ENCODE measurements at regions not wholly inside any gene's neighbourhood (a gene's known extent, or its start where the extent isn't known, plus 50 kb on each side); places are given as distances from the start of the nearest gene placed in this dataset.
"Not testable (repeated sequence)": the region's sequence is repeated elsewhere in the genome, so short reads cannot be mapped to it uniquely, and the experiment has no call there.

DNA sequence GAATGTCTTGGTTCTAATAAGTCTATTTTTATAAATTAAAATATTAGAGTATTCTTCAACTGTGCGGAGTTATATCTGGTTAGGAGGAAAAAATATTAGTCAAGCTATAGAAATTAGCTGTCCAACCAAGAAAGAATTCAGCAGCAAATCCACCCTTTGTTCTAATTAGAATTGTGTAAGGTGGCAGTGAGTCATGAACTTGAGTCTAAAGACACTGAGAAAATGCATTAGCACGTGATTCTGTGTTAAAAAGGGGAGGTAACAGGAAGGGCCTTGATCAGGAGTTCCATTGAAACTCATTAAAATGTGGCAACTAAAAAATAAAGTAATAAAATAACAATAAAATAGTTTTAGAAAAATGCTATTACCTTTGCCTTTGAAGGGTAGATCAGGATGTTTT is 398.2 kb upstream of the RGS18 start:
- Mint-ChIP-seq H3K27me3 (no peaks in the 10 kb centered on the region), H3K4me3 (no peak overlapping the region), H3K27ac (no peak overlapping the region), H3K9me3 (peaks cover 1 to 15% (median 8%) of the 10 kb centered on the region in 5 donors), H3K36me3 (no peaks in the 10 kb centered on the region), H3K4me1 (no peaks in the 10 kb centered on the region)
- Histone ChIP-seq H3K4me3 (ENCODE audit: low read length) (no peak overlapping the region), H3K27me3 (ENCODE audit: insufficient read depth, low read length, poor library complexity, severe bottlenecking) (no peaks in the 10 kb centered on the region), H3K36me3 (ENCODE audit: insufficient read depth, low read length) (no peaks in the 10 kb centered on the region), H3K9me3 (ENCODE audit: low read length) (no peaks in the 10 kb centered on the region), H3K4me1 (ENCODE audit: insufficient read depth, low read length) (no peaks in the 10 kb centered on the region), H3K27ac (ENCODE audit: low read depth, low read length) (no peak overlapping the region)
- ChIA-PET CTCF (no interaction called here), POLR2A (no interaction called here)
- no peak for DNase-seq

DNA sequence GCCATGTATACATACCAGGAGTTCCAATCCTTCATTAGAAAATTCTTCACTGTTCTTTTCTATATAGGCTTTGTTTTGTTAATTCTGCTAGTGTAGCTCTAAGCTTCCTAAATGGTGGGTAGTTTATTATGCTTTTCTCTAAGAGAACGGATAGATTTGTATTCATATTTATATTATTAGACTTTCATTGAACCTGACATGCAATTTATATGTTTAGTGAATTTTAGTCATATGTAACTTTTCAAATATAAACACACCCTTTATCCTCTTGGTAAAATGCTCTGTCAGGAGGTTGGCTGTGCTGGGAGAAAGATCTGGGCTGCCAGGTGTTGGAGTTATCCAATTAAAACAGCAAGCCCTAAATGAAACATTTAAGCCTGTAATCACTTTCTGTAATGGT is 369.7 kb upstream of the RGS18 start:
- H3K36me3 Mint-ChIP-seq: no peaks in the 10 kb centered on the region
- no peaks in the 10 kb centered on the region for H3K4me1 Mint-ChIP-seq
- ChIA-PET CTCF (no interaction called here), POLR2A (no interaction called here)
- no peak overlapping the region for H3K27ac Mint-ChIP-seq
- H3K9me3 Mint-ChIP-seq: peaks cover 4 to 19% (median 7%) of the 10 kb centered on the region in 5 donors
- Histone ChIP-seq H3K4me1 (ENCODE audit: insufficient read depth, low read length) (no peaks in the 10 kb centered on the region), H3K36me3 (ENCODE audit: insufficient read depth, low read length) (no peaks in the 10 kb centered on the region), H3K27ac (ENCODE audit: low read depth, low read length) (no peak overlapping the region), H3K4me3 (ENCODE audit: low read length) (no peak overlapping the region), H3K9me3 (ENCODE audit: low read length) (no peaks in the 10 kb centered on the region), H3K27me3 (ENCODE audit: insufficient read depth, low read length, poor library complexity, severe bottlenecking) (no peaks in the 10 kb centered on the region)
- H3K4me3 Mint-ChIP-seq: no peak overlapping the region
- no peaks in the 10 kb centered on the region for H3K27me3 Mint-ChIP-seq
- DNase-seq: no peak

DNA sequence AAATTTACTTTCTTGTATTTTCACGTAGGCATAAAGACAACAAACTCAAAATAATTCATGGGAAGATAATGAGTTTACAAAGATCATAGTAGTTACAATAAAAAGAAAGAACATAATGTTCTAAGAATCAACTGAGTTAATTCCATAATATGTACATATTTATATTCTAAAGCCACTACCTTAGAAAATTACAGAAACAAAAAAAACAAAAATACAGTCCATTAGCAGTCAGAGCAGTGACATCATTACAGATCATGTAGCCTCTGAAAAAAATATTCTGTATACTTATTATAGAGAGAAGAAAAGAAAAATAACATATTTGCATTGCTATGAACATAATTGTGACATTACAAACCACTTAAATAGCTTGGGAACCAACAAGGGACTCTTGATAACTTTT is 360.1 kb upstream of the RGS18 start:
- Mint-ChIP-seq H3K27me3 (no peaks in the 10 kb centered on the region), H3K4me1 (no peaks in the 10 kb centered on the region), H3K4me3 (no peak overlapping the region), H3K27ac (no peak overlapping the region), H3K9me3 (peaks cover under 1 to 7% (median 2%) of the 10 kb centered on the region in 5 donors), H3K36me3 (no peaks in the 10 kb centered on the region)
- ChIA-PET POLR2A (no interaction called here), CTCF (no interaction called here)
- Histone ChIP-seq H3K36me3 (ENCODE audit: insufficient read depth, low read length) (no peaks in the 10 kb centered on the region), H3K9me3 (ENCODE audit: low read length) (no peaks in the 10 kb centered on the region), H3K4me1 (ENCODE audit: insufficient read depth, low read length) (no peaks in the 10 kb centered on the region), H3K4me3 (ENCODE audit: low read length) (no peak overlapping the region), H3K27ac (ENCODE audit: low read depth, low read length) (no peak overlapping the region), H3K27me3 (ENCODE audit: insufficient read depth, low read length, poor library complexity, severe bottlenecking) (no peaks in the 10 kb centered on the region)
- no peak for DNase-seq

DNA sequence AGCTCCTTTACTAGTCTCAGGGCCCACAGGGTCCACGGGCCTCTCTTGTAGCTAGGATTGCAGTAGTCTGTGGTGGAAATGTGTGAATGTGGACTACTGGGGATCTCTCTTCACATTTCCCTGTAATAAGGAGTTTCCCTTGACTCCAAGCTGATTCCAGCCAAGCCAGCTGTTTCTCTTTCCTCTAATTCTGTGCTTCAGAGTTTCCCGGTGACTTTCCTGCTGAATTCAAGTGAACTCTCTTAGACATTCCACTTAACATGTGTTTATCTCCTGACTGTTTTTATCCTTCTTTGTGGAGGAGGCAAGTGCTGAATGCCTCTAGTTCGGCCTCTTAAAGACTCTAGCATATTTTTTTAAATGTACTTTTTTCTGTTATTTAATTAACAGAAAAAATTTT is 354.0 kb upstream of the RGS18 start:
- Histone ChIP-seq H3K36me3 (ENCODE audit: insufficient read depth, low read length) (no peaks in the 10 kb centered on the region), H3K27me3 (ENCODE audit: insufficient read depth, low read length, poor library complexity, severe bottlenecking) (no peaks in the 10 kb centered on the region), H3K4me1 (ENCODE audit: insufficient read depth, low read length) (no peaks in the 10 kb centered on the region), H3K27ac (ENCODE audit: low read depth, low read length) (no peak overlapping the region), H3K4me3 (ENCODE audit: low read length) (no peak overlapping the region), H3K9me3 (ENCODE audit: low read length) (no peaks in the 10 kb centered on the region)
- Mint-ChIP-seq H3K9me3 (peaks cover 0 to 13% (median 2%) of the 10 kb centered on the region in 5 donors), H3K27me3 (no peaks in the 10 kb centered on the region), H3K4me1 (no peaks in the 10 kb centered on the region), H3K27ac (no peak overlapping the region), H3K36me3 (no peaks in the 10 kb centered on the region), H3K4me3 (no peak overlapping the region)
- ChIA-PET CTCF (no interaction called here), POLR2A (no interaction called here)
- DNase-seq: no peak

DNA sequence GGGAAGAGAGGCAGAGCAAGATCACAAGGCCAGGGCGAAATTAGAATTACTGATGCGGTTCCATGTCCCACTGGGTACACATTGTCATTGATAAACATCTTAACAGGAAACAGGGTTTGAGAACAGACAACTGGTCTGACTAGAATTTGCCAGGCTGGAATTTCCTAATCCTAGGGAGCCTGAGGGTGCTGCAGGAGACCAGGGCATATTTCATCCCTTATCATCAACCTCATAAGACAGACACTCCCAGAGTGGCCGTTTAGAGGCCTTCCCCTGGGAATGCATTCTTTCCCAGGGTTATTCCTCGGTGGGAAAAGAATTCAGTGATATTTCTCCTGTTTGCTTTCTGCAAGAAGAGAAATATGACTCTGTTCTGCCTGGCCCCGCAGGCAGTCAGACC is 344.7 kb upstream of the RGS18 start:
- not testable (repeated sequence) for H3K4me3 ChIP-seq (ENCODE audit: low read length)

DNA sequence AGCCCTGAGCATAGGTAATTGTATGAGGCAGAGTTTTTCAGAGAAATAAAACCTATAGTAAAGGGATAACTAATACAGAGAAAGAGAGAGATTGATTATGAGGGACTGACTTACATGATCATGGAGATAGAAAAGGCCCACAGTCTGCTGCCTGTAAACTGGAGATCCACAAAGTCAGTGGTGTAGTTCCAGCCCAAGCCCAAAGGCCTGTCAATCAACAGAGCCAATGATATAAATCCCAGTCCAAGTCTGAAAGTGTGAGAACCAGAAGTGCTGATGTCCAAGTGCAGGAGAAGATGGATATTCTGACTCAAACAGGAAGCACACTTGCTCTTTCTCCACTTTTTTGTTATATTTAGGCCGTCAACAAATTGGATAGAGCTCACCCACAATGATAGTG is 340.1 kb upstream of the RGS18 start:
- Histone ChIP-seq H3K27me3 (ENCODE audit: insufficient read depth, low read length, poor library complexity, severe bottlenecking) (no peaks in the 10 kb centered on the region), H3K4me3 (ENCODE audit: low read length) (no peak overlapping the region), H3K36me3 (ENCODE audit: insufficient read depth, low read length) (no peaks in the 10 kb centered on the region), H3K27ac (ENCODE audit: low read depth, low read length) (no peak overlapping the region), H3K4me1 (ENCODE audit: insufficient read depth, low read length) (no peaks in the 10 kb centered on the region), H3K9me3 (ENCODE audit: low read length) (peaks cover 5% of the 10 kb centered on the region)
- H3K4me1 Mint-ChIP-seq: no peaks in the 10 kb centered on the region
- H3K9me3 Mint-ChIP-seq: peaks cover 3 to 21% (median 8%) of the 10 kb centered on the region in 5 donors
- H3K27ac Mint-ChIP-seq: no peak overlapping the region
- no peak for DNase-seq
- ChIA-PET CTCF (no interaction called here), POLR2A (no interaction called here)
- H3K36me3 Mint-ChIP-seq: no peaks in the 10 kb centered on the region
- no peaks in the 10 kb centered on the region for H3K27me3 Mint-ChIP-seq
- H3K4me3 Mint-ChIP-seq: no peak overlapping the region

More for the DNA sequence above, 344.7 kb upstream of the RGS18 start:
- peaks cover 7 to 17% (median 10%) of the 10 kb centered on the region in 5 donors for H3K9me3 Mint-ChIP-seq
- POLR2A ChIA-PET; H3K27ac Mint-ChIP-seq; DNase-seq; H3K4me1 ChIP-seq (ENCODE audit: insufficient read depth, low read length); H3K27me3 ChIP-seq (ENCODE audit: insufficient read depth, low read length, poor library complexity, severe bottlenecking); CTCF ChIA-PET; H3K9me3 ChIP-seq (ENCODE audit: low read length); H3K4me1 Mint-ChIP-seq; H3K36me3 Mint-ChIP-seq; H3K36me3 ChIP-seq (ENCODE audit: insufficient read depth, low read length); H3K27me3 Mint-ChIP-seq; H3K27ac ChIP-seq (ENCODE audit: low read depth, low read length); H3K4me3 Mint-ChIP-seq: not testable (repeated sequence)

DNA sequence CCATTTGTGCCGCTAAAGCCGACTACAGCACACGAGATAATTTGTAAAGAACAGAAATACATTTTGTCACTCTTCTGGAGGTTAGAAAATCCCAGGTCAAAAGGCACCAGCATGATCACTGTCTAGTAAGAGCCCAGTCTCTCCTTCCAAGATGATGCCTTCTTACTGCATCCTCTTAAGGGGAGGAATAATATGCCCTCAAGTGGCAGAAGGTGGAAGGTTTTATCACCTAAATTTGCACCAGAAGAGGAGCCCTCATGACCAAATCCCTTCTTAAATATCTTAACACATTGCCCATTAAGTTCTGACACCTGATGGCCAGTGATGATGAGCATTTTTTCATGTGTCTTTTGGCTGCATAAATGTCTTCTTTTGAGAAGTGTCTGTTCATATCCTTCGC is 326.7 kb upstream of the RGS18 start:
- Mint-ChIP-seq H3K4me3 (no peak overlapping the region), H3K27ac (no peak overlapping the region), H3K9me3 (peaks cover 2 to 12% (median 11%) of the 10 kb centered on the region in 5 donors), H3K27me3 (no peaks in the 10 kb centered on the region), H3K4me1 (no peaks in the 10 kb centered on the region), H3K36me3 (no peaks in the 10 kb centered on the region)
- H3K9me3 ChIP-seq (ENCODE audit: low read length): no peaks in the 10 kb centered on the region
- ChIA-PET CTCF (no interaction called here), POLR2A (no interaction called here)
- no peaks in the 10 kb centered on the region for H3K36me3 ChIP-seq (ENCODE audit: insufficient read depth, low read length)
- H3K4me3 ChIP-seq (ENCODE audit: low read length): no peak overlapping the region
- H3K4me1 ChIP-seq (ENCODE audit: insufficient read depth, low read length): no peaks in the 10 kb centered on the region
- H3K27me3 ChIP-seq (ENCODE audit: insufficient read depth, low read length, poor library complexity, severe bottlenecking): no peaks in the 10 kb centered on the region
- no peak overlapping the region for H3K27ac ChIP-seq (ENCODE audit: low read depth, low read length)
- no peak for DNase-seq

DNA sequence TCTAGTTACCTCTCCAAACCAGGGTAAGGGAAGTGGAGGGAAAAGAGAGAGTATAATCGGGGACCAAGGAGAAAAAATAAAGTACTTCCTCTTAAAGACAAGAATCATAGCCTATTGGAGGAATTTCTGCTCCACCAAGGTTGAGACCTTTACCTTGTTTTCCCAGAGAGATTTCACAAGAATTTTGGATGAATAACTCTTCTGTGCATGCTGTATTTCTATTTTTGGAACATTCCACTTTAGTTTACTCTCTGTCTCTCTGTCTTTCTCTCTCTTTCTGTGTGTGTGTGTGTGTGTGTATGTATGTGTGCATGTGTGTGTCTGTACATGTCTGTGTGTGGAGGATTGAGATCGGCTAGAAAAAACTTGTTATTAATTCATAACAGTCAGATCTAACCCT is 318.4 kb upstream of the RGS18 start:
- H3K36me3 ChIP-seq (ENCODE audit: insufficient read depth, low read length): no peaks in the 10 kb centered on the region
- ChIA-PET POLR2A (no interaction called here), CTCF (no interaction called here)
- Mint-ChIP-seq H3K27me3 (no peaks in the 10 kb centered on the region), H3K36me3 (peaks cover 0 to 1% (median 0%) of the 10 kb centered on the region in 3 donors), H3K9me3 (peaks cover 0 to 11% (median 3%) of the 10 kb centered on the region in 5 donors), H3K4me3 (no peak overlapping the region), H3K4me1 (no peaks in the 10 kb centered on the region), H3K27ac (no peak overlapping the region)
- H3K4me3 ChIP-seq (ENCODE audit: low read length): no peak overlapping the region
- H3K9me3 ChIP-seq (ENCODE audit: low read length): no peaks in the 10 kb centered on the region
- H3K27me3 ChIP-seq (ENCODE audit: insufficient read depth, low read length, poor library complexity, severe bottlenecking): no peaks in the 10 kb centered on the region
- H3K27ac ChIP-seq (ENCODE audit: low read depth, low read length): no peak overlapping the region
- no peaks in the 10 kb centered on the region for H3K4me1 ChIP-seq (ENCODE audit: insufficient read depth, low read length)
- no peak for DNase-seq
